HCT116 (cell line): ENCODE measurements at regions not wholly inside any gene's neighbourhood (a gene's known extent, or its start where the extent isn't known, plus 50 kb on each side); places are given as distances from the start of the nearest gene placed in this dataset.

Experiments used
- ATAC-seq: fragments of 200-7000 bp; cut with Tn5 transposase; 2 replicates; pipeline ENCODE4 v1.9.1; 2020; ENCODE audit warnings: mild to moderate bottlenecking, moderate library complexity
- BruUV-seq: library from RNA; stranded (reverse); fragments of 400-500 nt; replicated peaks from 2 replicates; lab custom pipeline; 2021; lab: Mats Ljungman, UMichigan
- CTCF ChIA-PET: fragments of 300-600 bp; sonication (Branson Sonifier 250); formaldehyde crosslinking; loops from one replicate; lab custom pipeline; 2021; ENCODE audit warnings: antibody characterized with exemption; lab: Charles Lee
- POLR2A ChIA-PET: fragments of 300-600, 350-600 bp; sonication (Branson Sonifier 250); formaldehyde crosslinking; loops from one replicate; lab custom pipeline; 2021; ENCODE audit warnings: antibody characterized with exemption; lab: Charles Lee
- RAD21 ChIA-PET, 2 experiments: fragments of 300-600 bp; sonication (Branson Sonifier 250); formaldehyde crosslinking; loops; one replicate each; lab custom pipeline; 2023; ENCODE audit warnings: low total read pairs in 2 of 2; ENCODE audit not compliant: uncharacterized antibody in 2 of 2, unreplicated experiment in 2 of 2, low non-redundant PET in 1 of 2; lab: Charles Lee
- DNase-seq: peaks from one replicate; pipeline ENCODE4 v3.0.0-alpha.2; 2010; ENCODE audit warnings: low read depth, low spot score
- H2AFZ ChIP-seq: fragments of 200-600 bp; shearing (Covaris generic), sonication (generic); 2 replicates; pipeline ENCODE4 v1.6.1; 2017; ENCODE audit warnings: low read depth, mixed run types, mixed read lengths, antibody characterized with exemption, low read length; ENCODE audit not compliant: poor library complexity, severe bottlenecking
- H3K27ac ChIP-seq: 2 replicates; pipeline ENCODE4 v1.5.1; 2012; ENCODE audit warnings: low read depth, low read length
- H3K27me3 ChIP-seq: fragments of 200-600 bp; sonication (generic); 2 replicates; pipeline ENCODE4 v1.6.1; 2016; ENCODE audit warnings: mixed run types, low read length, mixed read lengths; ENCODE audit not compliant: insufficient read depth
- H3K36me3 ChIP-seq, 2 experiments: fragments of 200-500 bp in 1 of 2; fragments of 200-600 bp in 1 of 2; sonication (Bioruptor generic) in 1 of 2; sonication (generic) in 1 of 2; 2 replicates each; pipeline versions ENCODE4 v1.5.1 to v1.6.1; 2014 to 2016; ENCODE audit warnings: low read length in 2 of 2, inconsistent platforms in 1 of 2, mixed read lengths in 1 of 2, mixed run types in 1 of 2; ENCODE audit not compliant: insufficient read depth in 2 of 2, control insufficient read depth in 1 of 2
- H3K4me1 ChIP-seq, 2 experiments: fragments of 200-600 bp in 1 of 2; sonication (generic) in 1 of 2; 2 replicates each; pipeline versions ENCODE4 v1.5.1 to v1.6.1; 2012 to 2017; ENCODE audit warnings: low read length in 2 of 2, inconsistent platforms in 1 of 2, mild to moderate bottlenecking in 1 of 2, mixed read lengths in 1 of 2, mixed run types in 1 of 2, moderate library complexity in 1 of 2; ENCODE audit not compliant: insufficient read depth in 2 of 2, control insufficient read depth in 1 of 2
- H3K4me2 ChIP-seq: fragments of 200-600 bp; sonication (generic); 2 replicates; pipeline ENCODE4 v1.6.1; 2017; ENCODE audit warnings: mixed run types, low read length, mixed read lengths
- H3K4me3 ChIP-seq, 2 experiments: fragments of 200-600 bp in 1 of 2; sonication (generic) in 1 of 2; replicated peaks in 1 of 2; 2 replicates each; pipeline ENCODE4 v1.5.1; 2011 to 2016; ENCODE audit warnings: low read length in 2 of 2, control low read depth in 1 of 2, low read depth in 1 of 2, mild to moderate bottlenecking in 1 of 2, mixed read lengths in 1 of 2, mixed run types in 1 of 2
- H3K79me2 ChIP-seq: fragments of 200-600 bp; sonication (generic); 2 replicates; pipeline ENCODE4 v1.6.1; 2017; ENCODE audit warnings: mild to moderate bottlenecking, mixed run types, low read length, moderate library complexity, mixed read lengths; ENCODE audit not compliant: insufficient read depth
- H3K9ac ChIP-seq: fragments of 200-600 bp; sonication (generic); 2 replicates; pipeline ENCODE4 v1.6.1; 2016; ENCODE audit warnings: low read length, mixed read lengths
- H3K9me2 ChIP-seq: fragments of 200-600 bp; sonication (generic), shearing (Covaris generic); 2 replicates; pipeline ENCODE4 v1.6.1; 2017; ENCODE audit warnings: mixed run types, mild to moderate bottlenecking, moderate library complexity; ENCODE audit not compliant: insufficient read depth
- H3K9me3 ChIP-seq, 2 experiments: fragments of 200-500 bp in 1 of 2; fragments of 200-600 bp in 1 of 2; sonication (Bioruptor generic) in 1 of 2; sonication (generic) in 1 of 2; 2 replicates each; pipeline ENCODE4 v1.6.1; 2014 to 2017; ENCODE audit warnings: low read length in 2 of 2, mixed read lengths in 2 of 2, inconsistent platforms in 1 of 2, low read depth in 1 of 2, mild to moderate bottlenecking in 1 of 2, mixed run types in 1 of 2, moderate library complexity in 1 of 2; ENCODE audit not compliant: control insufficient read depth in 1 of 2, insufficient read depth in 1 of 2
- H4K20me1 ChIP-seq: fragments of 200-600 bp; sonication (generic), shearing (Covaris generic); 2 replicates; pipeline ENCODE4 v1.6.1; 2017; ENCODE audit warnings: mixed run types, mild to moderate bottlenecking, moderate library complexity; ENCODE audit not compliant: insufficient read depth
- CBX3 ChIP-seq: IDR thresholded peaks from 2 replicates; pipeline ENCODE4 v1.6.1; 2012; ENCODE audit warnings: low read depth
- CEBPB ChIP-seq: IDR thresholded peaks from 2 replicates; pipeline ENCODE4 v1.6.1; 2012; ENCODE audit warnings: low read depth
- EGR1 ChIP-seq: IDR thresholded peaks from 2 replicates; pipeline ENCODE4 v1.6.1; 2012; ENCODE audit warnings: low read depth
- ELF1 ChIP-seq: IDR thresholded peaks from 2 replicates; pipeline ENCODE4 v1.6.1; 2012; ENCODE audit warnings: low read depth, borderline replicate concordance
- EZH2 ChIP-seq: fragments of 200-600 bp; sonication (generic); IDR thresholded peaks from 2 replicates; pipeline ENCODE4 v1.6.1; 2017; ENCODE audit warnings: antibody characterized with exemption, mixed run types
- EZH2phosphoT487 ChIP-seq: fragments of 200-600 bp; IDR thresholded peaks from 2 replicates; pipeline ENCODE4 v1.6.1; 2018; ENCODE audit warnings: antibody characterized with exemption, borderline replicate concordance
- FOSL1 ChIP-seq: IDR thresholded peaks from 2 replicates; pipeline ENCODE4 v1.6.1; 2012; ENCODE audit warnings: low read depth
- JUND ChIP-seq: IDR thresholded peaks from 2 replicates; pipeline ENCODE4 v1.6.1; 2012
- MAX ChIP-seq: IDR thresholded peaks from 2 replicates; pipeline ENCODE4 v1.6.1; 2012
- POLR2A ChIP-seq: IDR thresholded peaks from 2 replicates; pipeline ENCODE4 v1.7.0; 2011; ENCODE audit warnings: borderline replicate concordance; ENCODE audit not compliant: insufficient read depth, insufficient read length; ENCODE audit errors: extremely low read depth
- REST ChIP-seq: IDR thresholded peaks from 2 replicates; pipeline ENCODE4 v1.6.1; 2012; ENCODE audit warnings: low read depth
- SP1 ChIP-seq: IDR thresholded peaks from 2 replicates; pipeline ENCODE4 v1.6.1; 2012; ENCODE audit warnings: low read depth
- SRF ChIP-seq: IDR thresholded peaks from 2 replicates; pipeline ENCODE4 v1.6.1; 2012; ENCODE audit warnings: low read depth
- TCF7L2 ChIP-seq: IDR thresholded peaks from 2 replicates; pipeline ENCODE4 v1.7.0; 2011; ENCODE audit warnings: borderline replicate concordance, inconsistent platforms; ENCODE audit not compliant: insufficient read depth, insufficient read length; ENCODE audit errors: extremely low read depth
- YY1 ChIP-seq: IDR thresholded peaks from 2 replicates; pipeline ENCODE4 v1.6.1; 2011; ENCODE audit warnings: low read length, low read depth, moderate library complexity, mild to moderate bottlenecking; ENCODE audit not compliant: insufficient replicate concordance; ENCODE audit errors: extremely low read depth
- ZBTB33 ChIP-seq: IDR thresholded peaks from 2 replicates; pipeline ENCODE4 v1.6.1; 2011; ENCODE audit warnings: mild to moderate bottlenecking, low read length, moderate library complexity; ENCODE audit not compliant: insufficient replicate concordance; ENCODE audit errors: extremely low read depth
- ZFX ChIP-seq: fragments of 450-650 bp; IDR thresholded peaks from 2 replicates; pipeline ENCODE4 v1.6.1; 2017
- ZNF274 ChIP-seq: fragments of 200-500 bp; sonication (Bioruptor generic); IDR thresholded peaks from 2 replicates; pipeline ENCODE4 v1.6.1; 2014; ENCODE audit warnings: mild to moderate bottlenecking, low read depth, low read length, inconsistent platforms
- intact Hi-C: fragments of 100-400 bp; cut with micrococcal nuclease; formaldehyde crosslinking; loops from 2 replicates; pipeline ENCODE4 v1.10.0; 2022

- Histone ChIP-seq H3K4me1 (no peaks in the 10 kb centered on the region), H3K27ac (no peak overlapping the region), H2AFZ (no peak overlapping the region), H3K36me3 (no peaks in the 10 kb centered on the region), H3K4me3 (no peak overlapping the region), H3K4me2 (no peak overlapping the region), H3K9me2 (no peaks in the 10 kb centered on the region), H4K20me1 (no peaks in the 10 kb centered on the region), H3K9me3 (no peaks in the 10 kb centered on the region), H3K27me3 (no peaks in the 10 kb centered on the region), H3K79me2 (no peaks in the 10 kb centered on the region), H3K9ac (no peak overlapping the region)
- no peak for ATAC-seq
- TF ChIP-seq CEBPB: no peak
- no peak for TF ChIP-seq REST
- no peak for TF ChIP-seq ZBTB33
- TF ChIP-seq FOSL1: no peak
- TF ChIP-seq SP1: no peak
- no peak for TF ChIP-seq EZH2
- TF ChIP-seq YY1: no peak
- no peak for TF ChIP-seq JUND
- no peak for TF ChIP-seq SRF
- TF ChIP-seq ZNF274: no peak
- TF ChIP-seq ELF1: no peak
- TF ChIP-seq POLR2A: no peak
- no peak for TF ChIP-seq EGR1
- no peak for TF ChIP-seq ZFX
- no peak for TF ChIP-seq MAX
- no peak for TF ChIP-seq EZH2phosphoT487
- no peak for TF ChIP-seq CBX3
- TF ChIP-seq TCF7L2: no peak
- POLR2A ChIA-PET: no interaction called here
- no peak for DNase-seq
- CTCF ChIA-PET: no interaction called here
- RAD21 ChIA-PET: no interaction called here
- no TSS peak for BruUV-seq
- intact Hi-C loops: no loop called here
These were observed 518.7 kb downstream of the MCTP2 start for GRCh38 chr15:94749811-94750617.
